Urinary bladder (tissue), 4 donors: ENCODE measurements at regions not wholly inside any gene's neighbourhood (a gene's known extent, or its start where the extent isn't known, plus 50 kb on each side); places are given as distances from the start of the nearest gene placed in this dataset. TPM values are rescaled to one million over a fixed set of nuclear protein-coding genes. Genes with fewer than 3 reads are reported as not detected.

Source experiments
- DNase-seq: peaks from one replicate; pipeline ENCODE4 v3.0.0-alpha.2; 2015; ENCODE audit errors: extremely low spot score
- H3K27ac ChIP-seq: one replicate; pipeline ENCODE4 v1.5.1; 2013; ENCODE audit warnings: low read depth, mild to moderate bottlenecking, moderate library complexity
- H3K36me3 ChIP-seq: one replicate; pipeline ENCODE4 v1.6.1; 2013; ENCODE audit warnings: mild to moderate bottlenecking, moderate library complexity; ENCODE audit not compliant: insufficient read depth
- H3K4me1 ChIP-seq: one replicate; pipeline ENCODE4 v1.6.1; 2013; ENCODE audit warnings: mild to moderate bottlenecking, moderate library complexity; ENCODE audit not compliant: insufficient read depth
- H3K4me3 ChIP-seq: one replicate; pipeline ENCODE4 v1.5.1; 2013; ENCODE audit warnings: low read depth, low read length
- WGBS: extraction: QIAGEN DNeasy Blood & Tissue Kit; methylation state at CpG from one replicate; pipeline ENCODE4 v1.1.7; 2013; 5-methylcytosine and 5-hydroxymethylcytosine counted together
- small RNA-seq: library from RNA; depleted of rRNA; stranded (forward); fragments of <200 nt; gene quantifications from one replicate; pipeline ENCODE3, GENCODE V24; 2014
- donor health status: healthy with polysubstance abuse.
- donor health status: healthy.

GRCh38 chr1:14535619-14536355, 62.7 kb upstream of the KAZN start:
- no peak overlapping the region for H3K27ac ChIP-seq
- no peak for DNase-seq
- no peaks in the 10 kb centered on the region for H3K36me3 ChIP-seq
- WGBS = 82% methylated on average over 6 of the region's 6 CpGs
- H3K4me3 ChIP-seq = no peak overlapping the region
- no peaks in the 10 kb centered on the region for H3K4me1 ChIP-seq

GRCh38 chr1:14538335-14538734, 60.1 kb upstream of the KAZN start:
- Histone ChIP-seq H3K4me3 (no peak overlapping the region), H3K36me3 (no peaks in the 10 kb centered on the region), H3K4me1 (no peaks in the 10 kb centered on the region), H3K27ac (no peak overlapping the region)
- DNase-seq = no peak
- WGBS = 91% methylated on average over 4 of the region's 4 CpGs

- Histone ChIP-seq H3K4me1 (no peaks in the 10 kb centered on the region), H3K36me3 (no peaks in the 10 kb centered on the region), H3K27ac (no peak overlapping the region), H3K4me3 (no peak overlapping the region)
- WGBS = 96% methylated on average over 3 of the region's 3 CpGs
- no peak for DNase-seq
Measured at GRCh38 chr1:14539309-14539708, 59.2 kb upstream of the KAZN start.

- 60% methylated on average over 9 of the region's 9 CpGs for WGBS
- Histone ChIP-seq H3K4me3 (no peak overlapping the region), H3K36me3 (no peaks in the 10 kb centered on the region), H3K27ac (no peak overlapping the region), H3K4me1 (no peaks in the 10 kb centered on the region)
- DNase-seq = no peak
Measured at GRCh38 chr1:14539953-14540563, 58.4 kb upstream of the KAZN start.

GRCh38 chr1:14541348-14541747, 57.1 kb upstream of the KAZN start:
- 83% methylated on average over 5 of the region's 5 CpGs for WGBS
- no peak overlapping the region for H3K27ac ChIP-seq
- H3K4me3 ChIP-seq = no peak overlapping the region
- no peaks in the 10 kb centered on the region for H3K4me1 ChIP-seq
- H3K36me3 ChIP-seq = no peaks in the 10 kb centered on the region
- DNase-seq = no peak

- WGBS = 75% methylated on average over 7 of the region's 7 CpGs
- Histone ChIP-seq H3K4me3 (no peak overlapping the region), H3K4me1 (no peaks in the 10 kb centered on the region), H3K27ac (no peak overlapping the region), H3K36me3 (no peaks in the 10 kb centered on the region)
- no peak for DNase-seq
Measured at GRCh38 chr1:14543191-14543840, 55.2 kb upstream of the KAZN start.

- H3K4me1 ChIP-seq = no peaks in the 10 kb centered on the region
- no peak overlapping the region for H3K27ac ChIP-seq
- 81% methylated on average over 2 of the region's 2 CpGs for WGBS
- no peaks in the 10 kb centered on the region for H3K36me3 ChIP-seq
- no peak for DNase-seq
- H3K4me3 ChIP-seq = no peak overlapping the region
Measured at GRCh38 chr1:14544319-14544718, 54.2 kb upstream of the KAZN start.

- no peak overlapping the region for H3K4me3 ChIP-seq
- DNase-seq = no peak
- H3K27ac ChIP-seq = no peak overlapping the region
- no peaks in the 10 kb centered on the region for H3K4me1 ChIP-seq
- no peaks in the 10 kb centered on the region for H3K36me3 ChIP-seq
- WGBS = 89% methylated on average over 4 of the region's 4 CpGs
Measured at GRCh38 chr1:14545422-14546025, 53.0 kb upstream of the KAZN start.

GRCh38 chr1:14546416-14546815, 52.1 kb upstream of the KAZN start:
- 65% methylated on average over 3 of the region's 3 CpGs for WGBS
- Histone ChIP-seq H3K4me1 (no peaks in the 10 kb centered on the region), H3K27ac (no peak overlapping the region), H3K4me3 (no peak overlapping the region), H3K36me3 (no peaks in the 10 kb centered on the region)
- no peak for DNase-seq

Small RNAs in the stretch of these regions (small RNA-seq; reads per million reads assigned to genes)
- gene RNU6-1265P = not detected
